Memory B cell (primary cell): ENCODE measurements at regions not wholly inside any gene's neighbourhood (a gene's known extent, or its start where the extent isn't known, plus 50 kb on each side); places are given as distances from the start of the nearest gene placed in this dataset.
A peak's percentile ranks its signal among the peaks of the same experiment; 100 is the strongest.

ENCODE experiments used
- ATAC-seq: fragments of 150-1000 bp; cut with Tn5 transposase; 2 replicates; pipeline ENCODE4 v1.10.0; 2021; ENCODE audit warnings: low read depth, mild to moderate bottlenecking, moderate library complexity
- DNase-seq, 2 donors: peaks; one replicate each; pipeline ENCODE4 v3.0.0; 2022; ENCODE audit warnings: low spot score in 2 of 2
- H3K27ac Mint-ChIP-seq: one replicate; pipeline ENCODE4 v1.8.0; 2022; ENCODE audit warnings: mild to moderate bottlenecking, moderate library complexity, mixed read lengths
- H3K27me3 Mint-ChIP-seq: one replicate; pipeline ENCODE4 v1.8.0; 2022; ENCODE audit warnings: mixed read lengths
- H3K36me3 Mint-ChIP-seq: one replicate; pipeline ENCODE4 v1.8.0; 2022; ENCODE audit warnings: mild to moderate bottlenecking, mixed read lengths
- H3K4me1 Mint-ChIP-seq: one replicate; pipeline ENCODE4 v1.8.0; 2022; ENCODE audit warnings: mixed read lengths
- H3K4me3 Mint-ChIP-seq: one replicate; pipeline ENCODE4 v1.8.0; 2022; ENCODE audit warnings: mild to moderate bottlenecking, moderate library complexity, mixed read lengths
- H3K9me3 Mint-ChIP-seq: one replicate; pipeline ENCODE4 v1.8.0; 2022; ENCODE audit warnings: mixed read lengths

- ATAC-seq (peak; percentile 49), DNase-seq (no peak)
- Mint-ChIP-seq H3K27me3 (peaks cover 3% of the 10 kb centered on the region), H3K27ac (no peak overlapping the region), H3K4me1 (no peaks in the 10 kb centered on the region), H3K9me3 (no peaks in the 10 kb centered on the region), H3K4me3 (no peak overlapping the region), H3K36me3 (no peaks in the 10 kb centered on the region)
These were observed 222.7 kb downstream of the C16orf95 start for GRCh38 chr16:87094556-87094865.

GRCh38 chr16:87095271-87095670 is 221.9 kb downstream of the C16orf95 start:
- Mint-ChIP-seq H3K4me1 (no peaks in the 10 kb centered on the region), H3K27ac (no peak overlapping the region), H3K36me3 (no peaks in the 10 kb centered on the region), H3K9me3 (no peaks in the 10 kb centered on the region), H3K4me3 (no peak overlapping the region), H3K27me3 (peaks cover 3% of the 10 kb centered on the region)
- DNase-seq (no peak), ATAC-seq (no peak)

- Mint-ChIP-seq H3K9me3 (no peaks in the 10 kb centered on the region), H3K27ac (no peak overlapping the region)
These were observed 220.4 kb downstream of the C16orf95 start for GRCh38 chr16:87096746-87097333.

GRCh38 chr16:87098361-87098760 is 218.8 kb downstream of the C16orf95 start:
- H3K9me3 Mint-ChIP-seq: no peaks in the 10 kb centered on the region
- no peak overlapping the region for H3K27ac Mint-ChIP-seq
- no peak for ATAC-seq
- H3K36me3 Mint-ChIP-seq: no peaks in the 10 kb centered on the region
- H3K4me3 Mint-ChIP-seq: no peak overlapping the region
- H3K4me1 Mint-ChIP-seq: no peaks in the 10 kb centered on the region
- DNase-seq: no peak
- peaks cover 3% of the 10 kb centered on the region for H3K27me3 Mint-ChIP-seq

More at GRCh38 chr16:87096746-87097333, 220.4 kb downstream of the C16orf95 start:
- Mint-ChIP-seq H3K36me3 (no peaks in the 10 kb centered on the region), H3K4me1 (no peaks in the 10 kb centered on the region), H3K27me3 (peaks cover 3% of the 10 kb centered on the region), H3K4me3 (no peak overlapping the region)
- ATAC-seq (no peak), DNase-seq (no peak)

GRCh38 chr16:87098976-87099720 is 218.0 kb downstream of the C16orf95 start:
- no peak overlapping the region for H3K4me3 Mint-ChIP-seq
- H3K9me3 Mint-ChIP-seq: no peaks in the 10 kb centered on the region
- no peak for DNase-seq
- peaks cover 3% of the 10 kb centered on the region for H3K27me3 Mint-ChIP-seq
- no peak for ATAC-seq
- no peaks in the 10 kb centered on the region for H3K4me1 Mint-ChIP-seq
- no peaks in the 10 kb centered on the region for H3K36me3 Mint-ChIP-seq
- no peak overlapping the region for H3K27ac Mint-ChIP-seq

GRCh38 chr16:87100306-87101058 is 216.7 kb downstream of the C16orf95 start:
- no peaks in the 10 kb centered on the region for H3K4me1 Mint-ChIP-seq
- no peak overlapping the region for H3K4me3 Mint-ChIP-seq
- H3K27ac Mint-ChIP-seq: no peak overlapping the region
- DNase-seq (no peak), ATAC-seq (no peak)
- no peaks in the 10 kb centered on the region for H3K9me3 Mint-ChIP-seq
- H3K27me3 Mint-ChIP-seq: peaks cover 3% of the 10 kb centered on the region
- H3K36me3 Mint-ChIP-seq: no peaks in the 10 kb centered on the region

- Mint-ChIP-seq H3K36me3 (no peaks in the 10 kb centered on the region), H3K9me3 (no peaks in the 10 kb centered on the region), H3K4me3 (no peak overlapping the region), H3K27ac (no peak overlapping the region), H3K27me3 (peaks cover 2% of the 10 kb centered on the region), H3K4me1 (no peaks in the 10 kb centered on the region)
- ATAC-seq (no peak), DNase-seq (no peak)
These were observed 215.3 kb downstream of the C16orf95 start for GRCh38 chr16:87101903-87102302.

GRCh38 chr16:87107201-87107600 is 210.0 kb downstream of the C16orf95 start:
- peaks cover 4% of the 10 kb centered on the region for H3K27me3 Mint-ChIP-seq
- no peak overlapping the region for H3K4me3 Mint-ChIP-seq
- no peaks in the 10 kb centered on the region for H3K9me3 Mint-ChIP-seq
- DNase-seq (no peak), ATAC-seq (no peak)
- no peaks in the 10 kb centered on the region for H3K4me1 Mint-ChIP-seq
- H3K36me3 Mint-ChIP-seq: no peaks in the 10 kb centered on the region
- no peak overlapping the region for H3K27ac Mint-ChIP-seq

- H3K4me1 Mint-ChIP-seq: no peaks in the 10 kb centered on the region
- no peaks in the 10 kb centered on the region for H3K9me3 Mint-ChIP-seq
- peaks cover 4% of the 10 kb centered on the region for H3K27me3 Mint-ChIP-seq
- no peak for ATAC-seq
- no peak for DNase-seq
- H3K36me3 Mint-ChIP-seq: no peaks in the 10 kb centered on the region
- no peak overlapping the region for H3K4me3 Mint-ChIP-seq
- H3K27ac Mint-ChIP-seq: no peak overlapping the region
These were observed 208.9 kb downstream of the C16orf95 start for GRCh38 chr16:87108278-87108677.

- no peak overlapping the region for H3K4me3 Mint-ChIP-seq
- no peak overlapping the region for H3K27ac Mint-ChIP-seq
- no peaks in the 10 kb centered on the region for H3K4me1 Mint-ChIP-seq
- peaks cover 4% of the 10 kb centered on the region for H3K27me3 Mint-ChIP-seq
- DNase-seq: no peak
- H3K36me3 Mint-ChIP-seq: no peaks in the 10 kb centered on the region
- no peaks in the 10 kb centered on the region for H3K9me3 Mint-ChIP-seq
- no peak for ATAC-seq
These were observed 208.3 kb downstream of the C16orf95 start for GRCh38 chr16:87108941-87109340.

GRCh38 chr16:87114832-87115231 is 202.4 kb downstream of the C16orf95 start:
- DNase-seq (no peak), ATAC-seq (no peak)
- no peaks in the 10 kb centered on the region for H3K4me1 Mint-ChIP-seq
- no peak overlapping the region for H3K27ac Mint-ChIP-seq
- no peaks in the 10 kb centered on the region for H3K9me3 Mint-ChIP-seq
- H3K27me3 Mint-ChIP-seq: peaks cover 1% of the 10 kb centered on the region
- no peaks in the 10 kb centered on the region for H3K36me3 Mint-ChIP-seq
- H3K4me3 Mint-ChIP-seq: no peak overlapping the region

- ATAC-seq (no peak), DNase-seq (no peak)
- H3K4me3 Mint-ChIP-seq: no peak overlapping the region
- peaks cover 1% of the 10 kb centered on the region for H3K27me3 Mint-ChIP-seq
- no peaks in the 10 kb centered on the region for H3K9me3 Mint-ChIP-seq
- H3K36me3 Mint-ChIP-seq: no peaks in the 10 kb centered on the region
- H3K4me1 Mint-ChIP-seq: no peaks in the 10 kb centered on the region
- no peak overlapping the region for H3K27ac Mint-ChIP-seq
These were observed 201.5 kb downstream of the C16orf95 start for GRCh38 chr16:87115646-87116045.

- no peaks in the 10 kb centered on the region for H3K9me3 Mint-ChIP-seq
- H3K4me3 Mint-ChIP-seq: no peak overlapping the region
- H3K27ac Mint-ChIP-seq: no peak overlapping the region
- DNase-seq (no peak), ATAC-seq (no peak)
- H3K36me3 Mint-ChIP-seq: no peaks in the 10 kb centered on the region
- no peaks in the 10 kb centered on the region for H3K4me1 Mint-ChIP-seq
- H3K27me3 Mint-ChIP-seq: peaks cover 1% of the 10 kb centered on the region
These were observed 199.3 kb downstream of the C16orf95 start for GRCh38 chr16:87117936-87118335.

GRCh38 chr16:87119168-87119567 is 198.0 kb downstream of the C16orf95 start:
- Mint-ChIP-seq H3K27ac (no peak overlapping the region), H3K27me3 (peaks cover 1% of the 10 kb centered on the region), H3K36me3 (no peaks in the 10 kb centered on the region), H3K4me3 (no peak overlapping the region), H3K4me1 (no peaks in the 10 kb centered on the region), H3K9me3 (no peaks in the 10 kb centered on the region)
- no peak for DNase-seq
- ATAC-seq: no peak
